Activated CD4-positive, alpha-beta T cell treated with anti-CD3 and anti-CD28 coated beads, Interleukin-2, amount 50 U/mL, for 48 hours (primary cell): ENCODE measurements at regions not wholly inside any gene's neighbourhood (a gene's known extent, or its start where the extent isn't known, plus 50 kb on each side); places are given as distances from the start of the nearest gene placed in this dataset.

ENCODE experiments used
- DNase-seq, 2 experiments: peaks; one replicate each; pipeline ENCODE4 v3.0.0-alpha.2; 2020

- no peak for DNase-seq
Observed at GRCh38 chr1:13878021-13878420, 178.0 kb downstream of the PRDM2 start.

GRCh38 chr1:13878451-13878850, 178.5 kb downstream of the PRDM2 start:
- no peak for DNase-seq

GRCh38 chr1:13881385-13882088, 181.5 kb downstream of the PRDM2 start:
- DNase-seq, result no peak

- no peak for DNase-seq
Observed at GRCh38 chr1:13888351-13888986, 188.5 kb downstream of the PRDM2 start.

GRCh38 chr1:13889495-13889894, 189.5 kb downstream of the PRDM2 start:
- DNase-seq, result no peak

GRCh38 chr1:13890766-13891165, 190.8 kb downstream of the PRDM2 start:
- no peak for DNase-seq

GRCh38 chr1:13892198-13892597, 192.2 kb downstream of the PRDM2 start:
- DNase-seq, result no peak

- DNase-seq, result no peak
Observed at GRCh38 chr1:13892671-13893325, 192.8 kb downstream of the PRDM2 start.

GRCh38 chr1:13893409-13893821, 193.4 kb downstream of the PRDM2 start:
- no peak for DNase-seq

GRCh38 chr1:13896932-13897331, 196.9 kb downstream of the PRDM2 start:
- no peak for DNase-seq

- DNase-seq, result no peak
Observed at GRCh38 chr1:13898406-13898805, 198.4 kb downstream of the PRDM2 start.

GRCh38 chr1:13899856-13900255, 199.9 kb downstream of the PRDM2 start:
- DNase-seq, result no peak

GRCh38 chr1:13900583-13900982, 200.6 kb downstream of the PRDM2 start:
- DNase-seq, result no peak

- DNase-seq, result no peak
Observed at GRCh38 chr1:13901039-13901438, 201.1 kb downstream of the PRDM2 start.

GRCh38 chr1:13901597-13901996, 201.6 kb downstream of the PRDM2 start:
- DNase-seq, result no peak

- DNase-seq, result no peak
Observed at GRCh38 chr1:13908128-13908527, 208.1 kb downstream of the PRDM2 start.

- DNase-seq, result no peak
Observed at GRCh38 chr1:13911697-13912619, 212.0 kb downstream of the PRDM2 start.

- no peak for DNase-seq
Observed at GRCh38 chr1:13913396-13913795, 213.4 kb downstream of the PRDM2 start.

- DNase-seq, result no peak
Observed at GRCh38 chr1:13916530-13916929, 216.5 kb downstream of the PRDM2 start.

GRCh38 chr1:13917607-13918006, 217.6 kb downstream of the PRDM2 start:
- no peak for DNase-seq

GRCh38 chr1:13918862-13919261, 218.9 kb downstream of the PRDM2 start:
- no peak for DNase-seq

GRCh38 chr1:13921190-13921589, 221.2 kb downstream of the PRDM2 start:
- DNase-seq, result no peak

- no peak for DNase-seq
Observed at GRCh38 chr1:13922466-13923110, 222.6 kb downstream of the PRDM2 start.
